HepG2 (cell line): ENCODE measurements at regions not wholly inside any gene's neighbourhood (a gene's known extent, or its start where the extent isn't known, plus 50 kb on each side); places are given as distances from the start of the nearest gene placed in this dataset.

ENCODE experiments used
- ATAC-seq: fragments of 200-7000 bp; cut with Tn5 transposase; 3 replicates; pipeline ENCODE4 v1.9.1; 2020; ENCODE audit warnings: mild to moderate bottlenecking, moderate library complexity
- BruUV-seq: library from RNA; stranded (reverse); fragments of 400-500 nt; replicated peaks from 2 replicates; lab custom pipeline; 2021; lab: Mats Ljungman, UMichigan
- CTCF ChIA-PET: fragments of 300-600 bp; formaldehyde crosslinking; extraction: SDS; loops from one replicate; lab custom pipeline; 2021; ENCODE audit warnings: low total read pairs, inconsistent platforms, low intra/inter-chr PET ratio; lab: Yijun Ruan, JAX
- POLR2A ChIA-PET: fragments of 350-600 bp; sonication (Branson Sonifier 250); formaldehyde crosslinking; loops from one replicate; lab custom pipeline; 2020; ENCODE audit warnings: antibody characterized with exemption, inconsistent platforms; lab: Yijun Ruan, JAX
- DNase-seq: peaks from one replicate; pipeline ENCODE4 v3.0.0-alpha.2; 2015; ENCODE audit warnings: low spot score
- FAIRE-seq: peaks from 3 replicates; lab custom pipeline; 2011; peaks lifted over from hg19 to GRCh38; lab: Jason Lieb, UNC
- H2AFZ ChIP-seq: one replicate; pipeline ENCODE4 v1.6.1; 2011; ENCODE audit warnings: low read length, inconsistent platforms
- H3K27ac ChIP-seq: fragments of 300-600 bp; 3 replicates; pipeline ENCODE4 v1.8.0; 2011; ENCODE audit warnings: mixed run types, mild to moderate bottlenecking, mixed read lengths, low read length, inconsistent platforms; ENCODE audit not compliant: insufficient read depth; ENCODE audit errors: extremely low read length
- H3K27me3 ChIP-seq, 2 experiments: fragments of 200-600 bp in 1 of 2; 2 replicates in 1 of 2; 3 replicates in 1 of 2; pipeline versions ENCODE4 v1.6.0 to v1.8.0; 2011; ENCODE audit warnings: low read length in 2 of 2, mild to moderate bottlenecking in 2 of 2, moderate library complexity in 2 of 2, inconsistent platforms in 1 of 2; ENCODE audit not compliant: insufficient read depth in 2 of 2, control insufficient read depth in 1 of 2
- H3K36me3 ChIP-seq, 2 experiments: fragments of 200-600 bp in 1 of 2; replicated peaks in 1 of 2; 2 replicates in 1 of 2; 3 replicates in 1 of 2; pipeline versions ENCODE4 v1.5.1 to v1.8.0; 2011; ENCODE audit warnings: low read length in 2 of 2, inconsistent platforms in 1 of 2; ENCODE audit not compliant: insufficient read depth in 2 of 2, control insufficient read depth in 1 of 2
- H3K4me1 ChIP-seq: 2 replicates; pipeline ENCODE4 v1.5.1; 2012; ENCODE audit warnings: low read length, inconsistent platforms; ENCODE audit not compliant: insufficient read depth
- H3K4me2 ChIP-seq: 2 replicates; pipeline ENCODE4 v1.6.0; 2011; ENCODE audit warnings: low read depth, low read length, inconsistent platforms
- H3K4me3 ChIP-seq, 3 experiments: fragments of 200-600 bp in 1 of 3; sonication (generic), shearing (Covaris generic) in 1 of 3; replicated peaks in 1 of 3; 2 replicates each; pipeline ENCODE4 v1.5.1; 2011 to 2016; ENCODE audit warnings: low read length in 3 of 3, inconsistent platforms in 2 of 3, low read depth in 2 of 3, mild to moderate bottlenecking in 2 of 3, control low read depth in 1 of 3, mixed read lengths in 1 of 3; ENCODE audit not compliant: insufficient read depth in 1 of 3
- H3K79me2 ChIP-seq: one replicate; pipeline ENCODE4 v1.6.1; 2011; ENCODE audit warnings: low read length, inconsistent platforms; ENCODE audit not compliant: insufficient read depth
- H3K9ac ChIP-seq: 2 replicates; pipeline ENCODE4 v1.6.0; 2011; ENCODE audit warnings: mild to moderate bottlenecking, low read depth, low read length, inconsistent platforms; ENCODE audit not compliant: insufficient read depth
- H3K9me3 ChIP-seq: 2 replicates; pipeline ENCODE4 v1.5.1; 2012; ENCODE audit warnings: mild to moderate bottlenecking, low read length
- H4K20me1 ChIP-seq: 2 replicates; pipeline ENCODE4 v1.6.0; 2011; ENCODE audit warnings: inconsistent platforms, mild to moderate bottlenecking, low read length, moderate library complexity; ENCODE audit not compliant: insufficient read depth
- DZIP1 ChIP-seq: sonication (generic); formaldehyde crosslinking; IDR thresholded peaks from 2 replicates; pipeline ENCODE4 v1.5.0; 2020; ENCODE audit warnings: mild to moderate bottlenecking, missing genetic modification reagents
- ELK4 ChIP-seq: sonication (generic); formaldehyde crosslinking; IDR thresholded peaks from 2 replicates; pipeline ENCODE4 v1.9.0; 2021; ENCODE audit warnings: missing genetic modification reagents, borderline replicate concordance
- ISX ChIP-seq: sonication (generic); formaldehyde crosslinking; conservative IDR thresholded peaks from 2 replicates; pipeline ENCODE4 v1.5.0; 2020; ENCODE audit warnings: missing genetic modification reagents
- PITX1 ChIP-seq: sonication (generic); formaldehyde crosslinking; IDR thresholded peaks from 2 replicates; pipeline ENCODE4 v1.5.1; 2020; ENCODE audit warnings: mild to moderate bottlenecking, missing genetic modification reagents
- SNAI1 ChIP-seq: sonication (generic); formaldehyde crosslinking; IDR thresholded peaks from 2 replicates; pipeline ENCODE4 v1.5.0; 2020; ENCODE audit warnings: mild to moderate bottlenecking, missing genetic modification reagents, borderline replicate concordance
- ZFY ChIP-seq: sonication (generic); formaldehyde crosslinking; IDR thresholded peaks from 2 replicates; pipeline ENCODE4 v1.4.0; 2020; ENCODE audit warnings: missing genetic modification reagents
- ZNF207 ChIP-seq: fragments of 450-650 bp; IDR thresholded peaks from 2 replicates; pipeline ENCODE4 v1.6.1; 2016; ENCODE audit warnings: antibody characterized with exemption, borderline replicate concordance
- ZNF713 ChIP-seq: sonication (generic); formaldehyde crosslinking; IDR thresholded peaks from 2 replicates; pipeline ENCODE4 v1.4.0; 2020; ENCODE audit warnings: mild to moderate bottlenecking, missing genetic modification reagents
- WGBS: methylation state at CpG from one replicate; pipeline ENCODE4 v1.1.6; 2017; ENCODE audit warnings: low lambda C conversion rate; 5-methylcytosine and 5-hydroxymethylcytosine counted together
- in situ Hi-C: cut with HindIII; loops from 2 replicates; pipeline ENCODE4 v1.10.0; 2017; ENCODE audit warnings: low pct_unique_long_range_greater_than_20kb; ENCODE audit not compliant: extremely low pct_ligation_motif_present
- intact Hi-C: fragments of 100-400 bp; cut with micrococcal nuclease; formaldehyde crosslinking; loops from one replicate; pipeline ENCODE4 v1.10.0; 2022; ENCODE audit not compliant: unreplicated experiment

- no peak overlapping the region for H2AFZ ChIP-seq
- FAIRE-seq = no peak
- no peak for ATAC-seq
- no peak overlapping the region for H3K27ac ChIP-seq
- H3K27me3 ChIP-seq = peaks cover 7 to 16% of the 10 kb centered on the region in 2 experiments; a peak in 4 of 5 replicates
- TF ChIP-seq ZNF207 = no peak
- TF ChIP-seq ZNF713 (CRISPR knock-in tag) = no peak
- no peak for DNase-seq
- in situ Hi-C loops = loop anchor here (5.0 kb wide), 2 partner anchors 112 to 222 kb away; no protein-coding TSS in a partner anchor
- intact Hi-C loops = loop anchor here (2.0 kb wide), 1 partner anchor 120 kb away; no protein-coding TSS in a partner anchor
- WGBS = 56% methylated on average over 6 of the region's 6 CpGs
- no peaks in the 10 kb centered on the region for H4K20me1 ChIP-seq
- no TSS peak for BruUV-seq
- CTCF ChIA-PET = no interaction called here
- H3K4me1 ChIP-seq = peaks cover 16% of the 10 kb centered on the region
- no peaks in the 10 kb centered on the region for H3K9me3 ChIP-seq
- H3K36me3 ChIP-seq = no peaks in the 10 kb centered on the region
- POLR2A ChIA-PET = no interaction called here
- H3K4me3 ChIP-seq = no peak overlapping the region
- H3K9ac ChIP-seq = no peak overlapping the region
- no peaks in the 10 kb centered on the region for H3K79me2 ChIP-seq
- H3K4me2 ChIP-seq = no peak overlapping the region
Measured at GRCh38 chr14:100644383-100644782, 57.2 kb upstream of the BEGAIN start.

- Histone ChIP-seq H3K9ac (no peak overlapping the region), H3K4me1 (peaks cover 16% of the 10 kb centered on the region), H3K4me2 (no peak overlapping the region), H2AFZ (no peak overlapping the region), H3K9me3 (no peaks in the 10 kb centered on the region), H3K4me3 (no peak overlapping the region), H3K79me2 (no peaks in the 10 kb centered on the region), H3K27me3 (peaks cover 6 to 12% of the 10 kb centered on the region in 2 experiments; a peak in 3 of 5 replicates), H3K27ac (no peak overlapping the region), H3K36me3 (no peaks in the 10 kb centered on the region), H4K20me1 (no peaks in the 10 kb centered on the region)
- ChIA-PET CTCF (interaction anchor here (2.0 kb wide), 1 partner anchor 120 kb away, joined by 5 read pairs; no protein-coding TSS in a partner anchor), POLR2A (interaction anchor here (1.4 kb wide), 1 partner anchor 259 kb away, joined by 3 read pairs; no protein-coding TSS in a partner anchor)
- intact Hi-C loops = loop anchor here (1.0 to 2.0 kb wide), 4 partner anchors 120 to 261 kb away; no protein-coding TSS in a partner anchor
- TF ChIP-seq PITX1 (CRISPR knock-in tag) (no peak), ISX (CRISPR knock-in tag) (no peak), ZFY (CRISPR knock-in tag) (no peak), SNAI1 (CRISPR knock-in tag) (no peak), DZIP1 (CRISPR knock-in tag) (no peak), ELK4 (CRISPR knock-in tag) (no peak)
- FAIRE-seq = no peak
- in situ Hi-C loops = loop anchor here (5.0 kb wide), 2 partner anchors 112 to 222 kb away; no protein-coding TSS in a partner anchor
- ATAC-seq = no peak
- no TSS peak for BruUV-seq
- no peak for DNase-seq
- WGBS = 12% methylated on average over 8 of the region's 8 CpGs
Measured at GRCh38 chr14:100644784-100645183, 57.6 kb upstream of the BEGAIN start.
